NCI-H187 treated with DMSO at 0.1 percent for 48 hours (cell line): ENCODE measurements at regions not wholly inside any gene's neighbourhood (a gene's known extent, or its start where the extent isn't known, plus 50 kb on each side); places are given as distances from the start of the nearest gene placed in this dataset.
"Not testable (repeated sequence)": the region's sequence is repeated elsewhere in the genome, so short reads cannot be mapped to it uniquely, and the experiment has no call there.

Experiments used
- DNase-seq: peaks from one replicate; lab custom pipeline; 2025; lab: John Stamatoyannopoulos, UW

DNA sequence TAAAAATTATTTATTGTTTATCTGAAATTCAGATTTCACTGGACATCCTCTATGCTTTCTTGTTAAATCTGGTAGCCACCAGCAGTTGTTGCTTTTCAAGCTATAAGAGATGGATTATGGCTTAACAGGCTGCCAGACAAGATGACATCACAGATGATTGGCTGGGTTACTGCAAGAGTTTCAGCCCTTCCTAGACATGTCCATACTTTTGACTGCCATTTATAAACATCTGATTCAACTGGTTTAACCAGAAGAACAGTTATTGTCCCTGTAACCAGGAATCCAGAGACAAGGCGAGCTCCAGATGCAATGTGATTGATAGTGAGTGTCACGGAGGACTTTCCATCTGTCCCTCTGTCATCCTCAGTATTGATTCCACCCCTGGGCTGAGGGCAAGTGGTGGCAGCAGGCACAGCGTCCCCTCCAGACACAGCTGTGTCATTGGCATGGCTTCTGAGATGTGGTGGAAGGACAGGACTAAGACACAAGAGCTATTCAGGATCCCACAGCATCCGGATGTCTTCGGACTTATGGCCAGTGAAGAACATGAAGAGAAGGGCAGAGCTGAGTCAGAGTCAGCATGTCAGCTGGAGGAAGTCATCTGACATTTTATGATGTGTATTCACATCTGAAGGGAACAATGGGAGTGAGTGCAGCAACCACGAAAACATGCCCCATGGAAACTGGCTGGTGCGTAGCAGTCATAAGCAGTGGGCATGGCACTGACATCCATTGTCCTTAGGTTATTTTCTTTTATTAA, 284.5 kb upstream of the CDYL start:
- DNase-seq: no peak

- no peak for DNase-seq
Observed at GRCh38 chr6:4489538-4489937, 286.7 kb upstream of the CDYL start.

GRCh38 chr6:4488389-4488788, 287.8 kb upstream of the CDYL start:
- DNase-seq: no peak

DNA sequence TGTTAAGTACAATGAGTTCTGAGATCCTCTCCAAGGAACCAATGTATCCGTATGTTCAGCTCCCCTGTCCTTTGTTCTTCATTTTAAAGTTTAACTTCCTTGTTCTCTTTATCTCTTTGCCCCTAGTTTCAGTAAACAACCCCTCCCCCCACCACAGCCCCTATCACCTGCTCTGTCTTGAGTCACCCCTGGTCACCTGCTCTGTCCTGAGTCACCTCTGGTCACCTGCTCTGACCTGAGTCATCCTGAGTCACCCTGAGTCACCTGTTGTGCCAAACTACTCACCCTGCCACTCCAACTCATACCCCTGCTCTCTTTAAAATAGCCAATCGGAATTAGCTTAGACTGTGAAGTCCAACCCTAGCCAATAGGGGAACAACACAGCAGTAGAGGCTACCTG, 288.7 kb upstream of the CDYL start:
- no peak for DNase-seq

- no peak for DNase-seq
Observed at GRCh38 chr6:4486568-4487315, 289.5 kb upstream of the CDYL start.

- DNase-seq: no peak
Observed at GRCh38 chr6:4485735-4486134, 290.5 kb upstream of the CDYL start.

- no peak for DNase-seq
Observed at GRCh38 chr6:4482461-4482860, 293.7 kb upstream of the CDYL start.

GRCh38 chr6:4480788-4481735, 295.1 kb upstream of the CDYL start:
- DNase-seq: no peak

DNA sequence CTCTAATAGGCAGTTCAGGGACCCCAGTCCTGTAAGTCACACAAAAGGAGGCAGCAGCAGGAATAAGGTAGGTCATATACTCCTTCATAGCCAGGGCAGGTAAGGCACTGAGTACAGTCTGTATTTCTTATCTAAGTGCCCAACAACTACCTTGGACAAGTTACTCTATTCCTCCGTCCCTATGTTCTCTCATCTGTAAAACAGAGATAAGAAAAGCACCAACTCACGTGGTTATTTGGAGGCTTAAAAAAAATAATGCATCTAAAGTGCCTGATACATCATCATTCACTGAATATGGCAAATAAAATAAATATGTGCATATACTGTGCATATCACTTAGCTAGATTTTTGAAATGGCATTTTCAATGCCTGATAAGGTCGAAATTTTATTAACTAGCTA, 298.1 kb upstream of the CDYL start:
- no peak for DNase-seq

- no peak for DNase-seq
Observed at GRCh38 chr6:4474810-4475209, 301.4 kb upstream of the CDYL start.

- peak; percentile 81 for DNase-seq
Observed at GRCh38 chr6:4472969-4473642, 303.1 kb upstream of the CDYL start.

DNA sequence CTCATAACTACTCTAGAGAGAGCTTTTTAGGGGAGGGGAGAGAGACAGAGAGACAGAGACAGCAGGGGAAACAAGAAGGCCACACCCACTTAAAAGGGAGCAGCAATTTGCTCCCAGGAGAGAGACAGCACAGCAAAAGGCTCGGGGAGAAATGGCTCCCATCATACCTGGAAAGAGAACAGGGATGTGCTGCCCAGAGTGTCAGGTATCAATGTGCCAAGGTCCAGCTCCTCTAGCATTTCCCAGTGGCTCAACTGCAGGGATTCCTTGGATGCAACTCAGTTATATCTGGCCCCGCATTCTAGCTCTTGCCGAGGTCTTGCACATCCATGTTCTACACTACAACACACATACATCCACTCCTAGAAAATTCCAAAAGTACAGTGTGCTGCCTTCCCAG, 304.0 kb upstream of the CDYL start:
- no peak for DNase-seq

GRCh38 chr6:4471515-4471914, 304.7 kb upstream of the CDYL start:
- DNase-seq: not testable (repeated sequence)

- no peak for DNase-seq
Observed at GRCh38 chr6:4470698-4471210, 305.4 kb upstream of the CDYL start.

DNA sequence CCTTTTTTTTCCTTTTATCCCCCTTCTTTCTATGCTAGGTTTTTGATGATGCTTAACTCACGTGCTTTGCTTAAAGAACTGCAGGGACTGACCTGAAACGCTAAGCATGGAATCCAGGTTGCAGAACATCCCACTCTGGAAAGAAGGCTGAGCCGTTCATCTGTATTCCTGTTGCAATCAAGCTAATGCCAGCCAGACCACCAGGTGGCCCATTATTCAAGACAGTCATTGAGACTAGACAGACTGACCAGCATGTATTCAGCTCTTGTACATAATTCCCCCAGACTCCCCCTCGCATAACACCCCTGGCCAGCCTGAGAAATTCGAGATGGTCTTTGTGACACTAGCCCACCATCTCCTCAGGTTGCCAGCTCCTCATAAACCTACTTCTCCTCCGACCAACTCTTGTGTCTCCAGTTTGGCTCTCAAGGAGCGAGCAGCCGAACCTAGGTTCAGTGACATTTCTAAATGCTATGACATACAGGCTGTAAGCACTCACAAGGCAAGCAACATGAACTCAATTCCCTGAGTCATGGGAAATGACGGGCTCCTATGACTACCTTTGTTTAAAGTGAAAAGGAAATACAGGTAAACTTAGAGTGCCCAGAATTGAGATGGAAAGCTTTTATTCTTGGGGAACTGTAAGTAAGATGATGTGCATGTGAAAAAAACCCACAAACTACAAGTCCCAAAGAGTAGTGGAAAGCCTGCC, 309.3 kb upstream of the CDYL start:
- no peak for DNase-seq

DNA sequence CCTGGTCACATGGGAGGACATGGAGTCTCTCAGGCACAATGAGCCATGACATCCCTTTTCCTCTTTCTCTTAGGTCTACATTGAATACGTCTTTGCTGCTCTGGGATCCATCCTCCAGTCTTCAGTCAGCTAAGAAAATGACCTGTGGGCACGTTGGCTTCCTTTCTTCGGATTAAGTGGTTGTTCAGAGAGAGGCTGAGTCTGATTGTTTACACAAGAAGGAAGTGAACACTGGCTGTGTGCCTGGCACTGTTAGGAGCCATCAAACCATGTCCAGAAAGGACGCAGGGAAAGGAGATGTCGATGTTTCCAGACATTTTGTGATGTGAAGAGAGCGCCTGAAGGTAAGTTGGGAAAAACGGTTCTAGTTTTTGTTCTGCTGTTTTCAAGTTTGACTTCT, 309.9 kb upstream of the CDYL start:
- peak; percentile 31 for DNase-seq

- DNase-seq: no peak
Observed at GRCh38 chr6:4464638-4465037, 311.6 kb upstream of the CDYL start.

- no peak for DNase-seq
Observed at GRCh38 chr6:4463236-4463635, 313.0 kb upstream of the CDYL start.

DNA sequence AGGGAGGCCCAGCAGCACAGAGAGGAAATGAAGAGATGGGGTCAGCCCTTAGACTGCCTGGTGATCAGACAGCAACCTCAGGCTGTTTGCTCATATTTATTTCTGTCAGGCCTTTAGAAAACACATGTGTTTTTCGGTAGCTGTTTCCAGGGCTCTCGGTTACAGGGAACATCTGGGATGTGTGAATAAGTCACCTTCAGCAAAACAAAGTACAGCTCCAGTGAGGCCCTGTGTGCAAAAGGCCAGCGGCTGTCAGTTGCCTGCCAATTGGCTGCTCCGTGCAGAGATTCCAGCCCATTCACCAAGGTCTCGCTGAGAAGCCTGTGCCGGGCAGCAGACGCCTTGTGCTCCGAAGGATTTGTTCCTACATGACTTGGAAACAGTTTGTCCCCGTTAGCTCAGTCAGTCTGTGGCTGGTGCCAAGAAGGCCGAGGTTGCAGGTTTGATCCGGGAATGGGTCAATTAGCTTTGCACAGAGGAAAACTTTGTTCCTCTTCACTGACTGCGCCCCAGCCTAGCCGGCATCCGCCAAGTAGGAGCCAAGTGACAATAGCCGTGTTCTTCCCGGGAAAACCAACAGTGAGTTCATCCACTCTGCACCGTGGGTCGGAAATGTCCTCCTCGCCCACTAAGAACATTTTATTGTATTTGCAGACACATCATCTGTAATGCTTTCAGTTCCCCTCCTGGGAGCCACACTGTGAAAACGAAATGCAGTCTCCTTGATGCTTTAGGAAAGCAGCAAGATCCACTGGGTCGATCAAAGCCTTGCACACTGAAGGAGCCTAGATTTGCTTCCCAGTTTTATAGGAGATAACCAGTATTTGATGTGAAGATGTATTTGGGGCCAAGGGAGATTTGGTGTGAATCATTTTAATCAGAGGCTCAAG, 315.4 kb upstream of the CDYL start:
- no peak for DNase-seq

GRCh38 chr6:4459996-4460395, 316.2 kb upstream of the CDYL start:
- DNase-seq: no peak
